ENCODE measurements at regions not wholly inside any gene's neighbourhood (a gene's known extent, or its start where the extent isn't known, plus 50 kb on each side); places are given as distances from the start of the nearest gene placed in this dataset.

DNA sequence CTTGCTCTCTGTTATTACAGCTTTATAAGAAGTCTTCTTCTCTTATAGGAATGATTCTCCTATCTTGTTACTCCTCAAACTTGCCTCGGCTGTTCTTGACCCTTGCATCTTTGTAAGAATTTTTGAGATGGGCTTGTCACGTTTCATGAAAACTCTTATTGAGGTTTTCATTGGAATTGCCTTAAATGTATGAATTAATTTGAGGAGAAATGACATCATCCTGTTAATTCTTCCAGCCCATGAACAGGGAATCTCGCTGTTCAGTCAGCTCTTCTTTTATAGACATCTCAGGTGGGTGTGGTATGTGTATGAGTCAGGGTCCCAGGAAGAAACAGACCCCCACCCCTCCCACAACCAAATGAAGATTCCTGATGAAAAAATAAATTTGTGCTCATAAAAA, 107.1 kb upstream of the MYL2 start:
- no peak overlapping the region for H3K27ac ChIP-seq (ENCODE audit: low read depth in 1 of 2, low read length in 1 of 2)
- peaks cover 3 to 57% (median 40%) of the 10 kb centered on the region in 3 donors for H3K27me3 ChIP-seq (ENCODE audit: control insufficient read depth in 3 of 3, insufficient read depth in 3 of 3, low read length in 2 of 3)
- H3K36me3 ChIP-seq (ENCODE audit: control insufficient read depth in 4 of 4, insufficient read depth in 4 of 4, low read length in 4 of 4) = no peaks in the 10 kb centered on the region
- DNase-seq (no peak), ATAC-seq (ENCODE audit: insufficient read depth, low FRiP score) (no peak)
- no peaks in the 10 kb centered on the region for H3K4me1 ChIP-seq (ENCODE audit: control insufficient read depth in 5 of 5, insufficient read depth in 5 of 5, low read length in 5 of 5)
- TF ChIP-seq, protein P1, sequence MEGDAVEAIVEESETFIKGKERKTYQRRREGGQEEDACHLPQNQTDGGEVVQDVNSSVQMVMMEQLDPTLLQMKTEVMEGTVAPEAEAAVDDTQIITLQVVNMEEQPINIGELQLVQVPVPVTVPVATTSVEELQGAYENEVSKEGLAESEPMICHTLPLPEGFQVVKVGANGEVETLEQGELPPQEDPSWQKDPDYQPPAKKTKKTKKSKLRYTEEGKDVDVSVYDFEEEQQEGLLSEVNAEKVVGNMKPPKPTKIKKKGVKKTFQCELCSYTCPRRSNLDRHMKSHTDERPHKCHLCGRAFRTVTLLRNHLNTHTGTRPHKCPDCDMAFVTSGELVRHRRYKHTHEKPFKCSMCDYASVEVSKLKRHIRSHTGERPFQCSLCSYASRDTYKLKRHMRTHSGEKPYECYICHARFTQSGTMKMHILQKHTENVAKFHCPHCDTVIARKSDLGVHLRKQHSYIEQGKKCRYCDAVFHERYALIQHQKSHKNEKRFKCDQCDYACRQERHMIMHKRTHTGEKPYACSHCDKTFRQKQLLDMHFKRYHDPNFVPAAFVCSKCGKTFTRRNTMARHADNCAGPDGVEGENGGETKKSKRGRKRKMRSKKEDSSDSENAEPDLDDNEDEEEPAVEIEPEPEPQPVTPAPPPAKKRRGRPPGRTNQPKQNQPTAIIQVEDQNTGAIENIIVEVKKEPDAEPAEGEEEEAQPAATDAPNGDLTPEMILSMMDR (IDR thresholded peaks at IDR 0.05; ENCODE audit: control extremely low read depth, extremely low read depth) = no peak
- H3K4me3 ChIP-seq = no peak overlapping the region
- 69 to 85% methylated on average over 3 of the region's 3 CpGs for WGBS, 2 donors
- H3K9me3 ChIP-seq (ENCODE audit: control insufficient read depth in 4 of 4, insufficient read depth in 3 of 4, low read length in 3 of 4) = peaks cover 0 to 3% (median 0%) of the 10 kb centered on the region in 4 donors
- H3K9ac ChIP-seq (ENCODE audit: insufficient read depth in 1 of 2, low read length in 2 of 2) = no peak overlapping the region

DNA sequence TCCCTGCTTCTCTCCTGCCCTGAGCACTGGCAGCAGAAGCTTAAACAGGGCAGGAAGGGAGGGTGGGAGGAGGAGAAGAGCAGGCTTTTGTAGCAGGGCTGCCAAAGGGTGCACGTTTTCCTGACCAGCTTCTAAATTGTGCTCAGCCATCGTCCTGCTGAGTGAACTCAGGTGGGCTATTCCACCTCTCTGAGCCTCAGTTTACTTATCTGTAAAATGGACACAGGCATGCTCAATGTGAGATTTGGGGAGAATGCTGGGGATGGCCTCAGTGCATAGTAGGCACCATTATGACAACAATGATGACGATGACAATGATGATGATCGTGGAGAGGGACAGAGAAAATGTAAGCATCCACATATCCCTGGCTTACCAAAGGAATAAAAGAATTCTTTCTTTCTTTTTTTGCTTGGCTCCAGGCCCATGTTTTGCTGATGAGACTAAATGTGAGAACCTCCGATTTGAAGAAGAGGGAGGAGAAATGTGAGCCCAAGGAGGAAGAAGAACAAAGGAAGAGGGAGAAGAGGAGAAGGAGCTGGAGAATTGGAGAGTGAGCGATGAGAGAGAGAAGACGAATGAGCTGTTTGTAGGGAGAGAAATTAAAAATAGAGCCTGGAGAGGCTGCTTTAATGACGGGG, 105.5 kb upstream of the MYL2 start:
- no peaks in the 10 kb centered on the region for H3K4me1 ChIP-seq (ENCODE audit: control insufficient read depth in 5 of 5, insufficient read depth in 5 of 5, low read length in 5 of 5)
- no peak overlapping the region for H3K27ac ChIP-seq (ENCODE audit: low read depth in 1 of 2, low read length in 1 of 2)
- H3K36me3 ChIP-seq (ENCODE audit: control insufficient read depth in 4 of 4, insufficient read depth in 4 of 4, low read length in 4 of 4) = no peaks in the 10 kb centered on the region
- no peak overlapping the region for H3K9ac ChIP-seq (ENCODE audit: insufficient read depth in 1 of 2, low read length in 2 of 2)
- no peak for DNase-seq
- H3K4me3 ChIP-seq = no peak overlapping the region
- H3K9me3 ChIP-seq (ENCODE audit: control insufficient read depth in 4 of 4, insufficient read depth in 3 of 4, low read length in 3 of 4) = peaks cover 0 to 3% (median 0%) of the 10 kb centered on the region in 4 donors
- TF ChIP-seq, protein P1 (IDR thresholded peaks at IDR 0.05; ENCODE audit: control extremely low read depth, extremely low read depth) = no peak
- ATAC-seq (ENCODE audit: insufficient read depth, low FRiP score) = no peak
- WGBS, 2 donors = 44 to 58% methylated on average over 8 of the region's 8 CpGs
- H3K27me3 ChIP-seq (ENCODE audit: control insufficient read depth in 3 of 3, insufficient read depth in 3 of 3, low read length in 2 of 3) = peaks cover 0 to 42% (median 24%) of the 10 kb centered on the region in 3 donors

DNA sequence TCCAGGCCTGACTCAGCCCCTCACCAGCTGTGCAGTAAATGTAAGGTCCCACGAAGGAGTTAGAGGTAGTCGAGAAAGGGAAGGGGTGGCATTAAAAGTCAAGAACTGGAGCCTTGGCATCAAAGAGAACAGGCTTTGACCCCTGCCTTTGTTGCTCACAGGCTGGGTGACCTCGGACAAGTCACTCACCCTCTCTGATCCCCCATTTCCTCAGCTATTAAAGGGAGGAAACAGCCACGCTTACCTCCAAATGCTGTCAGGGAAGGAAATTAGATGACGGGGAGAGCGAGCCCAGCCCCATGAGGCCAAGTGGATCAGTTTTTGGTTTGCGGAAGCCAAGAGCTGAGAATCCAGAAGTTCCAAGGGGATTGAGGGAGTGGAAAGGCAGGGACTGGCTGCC, 104.9 kb upstream of the MYL2 start:
- ATAC-seq (ENCODE audit: insufficient read depth, low FRiP score) = no peak
- TF ChIP-seq, protein P1 (IDR thresholded peaks at IDR 0.05; ENCODE audit: control extremely low read depth, extremely low read depth) = no peak
- 57 to 66% methylated on average over 7 of the region's 7 CpGs for WGBS, 2 donors
- Histone ChIP-seq H3K4me3 (no peak overlapping the region), H3K4me1 (ENCODE audit: control insufficient read depth in 5 of 5, insufficient read depth in 5 of 5, low read length in 5 of 5) (no peaks in the 10 kb centered on the region), H3K27ac (ENCODE audit: low read depth in 1 of 2, low read length in 1 of 2) (no peak overlapping the region), H3K27me3 (ENCODE audit: control insufficient read depth in 3 of 3, insufficient read depth in 3 of 3, low read length in 2 of 3) (peaks cover 0 to 36% (median 18%) of the 10 kb centered on the region in 3 donors), H3K36me3 (ENCODE audit: control insufficient read depth in 4 of 4, insufficient read depth in 4 of 4, low read length in 4 of 4) (no peaks in the 10 kb centered on the region), H3K9ac (ENCODE audit: insufficient read depth in 1 of 2, low read length in 2 of 2) (no peak overlapping the region), H3K9me3 (ENCODE audit: control insufficient read depth in 4 of 4, insufficient read depth in 3 of 4, low read length in 3 of 4) (peaks cover 0 to 3% (median 0%) of the 10 kb centered on the region in 4 donors)
- DNase-seq = no peak

Data from lung (tissue), 11 donors.